ENCODE measurements at regions not wholly inside any gene's neighbourhood (a gene's known extent, or its start where the extent isn't known, plus 50 kb on each side); places are given as distances from the start of the nearest gene placed in this dataset.

- no peak for TF ChIP-seq POLR2A (IDR thresholded peaks at IDR 0.05)
- TF ChIP-seq, protein P1, sequence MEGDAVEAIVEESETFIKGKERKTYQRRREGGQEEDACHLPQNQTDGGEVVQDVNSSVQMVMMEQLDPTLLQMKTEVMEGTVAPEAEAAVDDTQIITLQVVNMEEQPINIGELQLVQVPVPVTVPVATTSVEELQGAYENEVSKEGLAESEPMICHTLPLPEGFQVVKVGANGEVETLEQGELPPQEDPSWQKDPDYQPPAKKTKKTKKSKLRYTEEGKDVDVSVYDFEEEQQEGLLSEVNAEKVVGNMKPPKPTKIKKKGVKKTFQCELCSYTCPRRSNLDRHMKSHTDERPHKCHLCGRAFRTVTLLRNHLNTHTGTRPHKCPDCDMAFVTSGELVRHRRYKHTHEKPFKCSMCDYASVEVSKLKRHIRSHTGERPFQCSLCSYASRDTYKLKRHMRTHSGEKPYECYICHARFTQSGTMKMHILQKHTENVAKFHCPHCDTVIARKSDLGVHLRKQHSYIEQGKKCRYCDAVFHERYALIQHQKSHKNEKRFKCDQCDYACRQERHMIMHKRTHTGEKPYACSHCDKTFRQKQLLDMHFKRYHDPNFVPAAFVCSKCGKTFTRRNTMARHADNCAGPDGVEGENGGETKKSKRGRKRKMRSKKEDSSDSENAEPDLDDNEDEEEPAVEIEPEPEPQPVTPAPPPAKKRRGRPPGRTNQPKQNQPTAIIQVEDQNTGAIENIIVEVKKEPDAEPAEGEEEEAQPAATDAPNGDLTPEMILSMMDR (IDR thresholded peaks at IDR 0.05): no peak
Observed at GRCh38 chr3:193812791-193813500, 219.9 kb downstream of the OPA1 start.
